ENCODE measurements at regions not wholly inside any gene's neighbourhood (a gene's known extent, or its start where the extent isn't known, plus 50 kb on each side); places are given as distances from the start of the nearest gene placed in this dataset.

GRCh38 chr10:110404825-110405224, 92.9 kb upstream of the DUSP5 start:
- no peak for FAIRE-seq
- TF ChIP-seq ZNF850 (CRISPR knock-in tag; conservative IDR thresholded peaks at IDR 0.05) (no peak), REXO4 (CRISPR knock-in tag; IDR thresholded peaks at IDR 0.05; ENCODE audit: borderline replicate concordance) (no peak), ATM (IDR thresholded peaks at IDR 0.05; ENCODE audit: borderline replicate concordance) (no peak), IKZF1 (IDR thresholded peaks at IDR 0.05) (no peak), SIN3B (IDR thresholded peaks at IDR 0.05; ENCODE audit: low read length) (no peak), KLF6 (CRISPR knock-in tag; IDR thresholded peaks at IDR 0.05) (no peak), HOXA5 (CRISPR knock-in tag; IDR thresholded peaks at IDR 0.05) (no peak), ZNF530 (CRISPR knock-in tag; IDR thresholded peaks at IDR 0.05; ENCODE audit: low read depth) (no peak), ZBTB21 (CRISPR knock-in tag; IDR thresholded peaks at IDR 0.05) (no peak), ZNF83 (CRISPR knock-in tag; IDR thresholded peaks at IDR 0.05; ENCODE audit: borderline replicate concordance) (no peak), ELF3 (CRISPR knock-in tag; IDR thresholded peaks at IDR 0.05) (no peak), MIER2 (CRISPR knock-in tag; IDR thresholded peaks at IDR 0.05) (no peak), NCOA1 (CRISPR knock-in tag; IDR thresholded peaks at IDR 0.05) (no peak), PTBP1 (IDR thresholded peaks at IDR 0.05; ENCODE audit: low read depth, low read length, poor library complexity, severe bottlenecking) (no peak), FOXP4 (CRISPR knock-in tag; IDR thresholded peaks at IDR 0.05) (no peak), GFI1 (CRISPR knock-in tag; IDR thresholded peaks at IDR 0.05; ENCODE audit: borderline replicate concordance) (no peak), ZNF556 (CRISPR knock-in tag; IDR thresholded peaks at IDR 0.05; ENCODE audit: borderline replicate concordance) (no peak), FOXK2 (IDR thresholded peaks at IDR 0.05) (no peak), HIVEP1 (CRISPR knock-in tag; IDR thresholded peaks at IDR 0.05) (no peak)

More at GRCh38 chr10:110404825-110405224, 92.9 kb upstream of the DUSP5 start:
- Histone ChIP-seq H3K4me2 (ENCODE audit: low read depth, low read length) (no peak overlapping the region), H2AFZ (ENCODE audit: low read length) (no peak overlapping the region), H3K79me2 (ENCODE audit: insufficient read depth, low read length) (no peaks in the 10 kb centered on the region), H3K4me1 (ENCODE audit: insufficient read depth, low read length) (peaks cover 7% of the 10 kb centered on the region), H4K20me1 (ENCODE audit: insufficient read depth, low read length) (no peaks in the 10 kb centered on the region), H3K27me3 (ENCODE audit: control insufficient read depth in 1 of 2, insufficient read depth in 2 of 2, low read length in 2 of 2) (no peaks in the 10 kb centered on the region; a peak in 1 of 5 replicates), H3K36me3 (replicated peaks in 1 of 2; ENCODE audit: control insufficient read depth in 1 of 2, insufficient read depth in 2 of 2, low read length in 2 of 2) (no peaks in the 10 kb centered on the region), H3K4me3 (replicated peaks in 1 of 3; ENCODE audit: insufficient read depth in 1 of 3, low read depth in 2 of 3, low read length in 3 of 3) (no peak overlapping the region), H3K27ac (ENCODE audit: extremely low read length, insufficient read depth, low read length) (no peak overlapping the region), H3K9me3 (ENCODE audit: low read length) (no peaks in the 10 kb centered on the region), H3K9ac (ENCODE audit: insufficient read depth, low read depth, low read length) (no peak overlapping the region)
- CTCF ChIA-PET (ENCODE audit: low intra/inter-chr PET ratio, low total read pairs): no interaction called here
- BruUV-seq (replicated peaks): no TSS peak
- DNase-seq (ENCODE audit: low spot score) (no peak), ATAC-seq (no peak)
- in situ Hi-C loops (cut with HindIII; ENCODE audit: extremely low pct_ligation_motif_present, low pct_unique_long_range_greater_than_20kb): no loop called here
- intact Hi-C loops (cut with micrococcal nuclease; ENCODE audit: unreplicated experiment): no loop called here
- POLR2A ChIA-PET: no interaction called here
- 34% methylated on average over 8 of the region's 8 CpGs for whole genome bisulfite sequencing (ENCODE audit: low lambda C conversion rate)

All from HepG2 (cell line).